ENCODE measurements at regions not wholly inside any gene's neighbourhood (a gene's known extent, or its start where the extent isn't known, plus 50 kb on each side); places are given as distances from the start of the nearest gene placed in this dataset.

DNA sequence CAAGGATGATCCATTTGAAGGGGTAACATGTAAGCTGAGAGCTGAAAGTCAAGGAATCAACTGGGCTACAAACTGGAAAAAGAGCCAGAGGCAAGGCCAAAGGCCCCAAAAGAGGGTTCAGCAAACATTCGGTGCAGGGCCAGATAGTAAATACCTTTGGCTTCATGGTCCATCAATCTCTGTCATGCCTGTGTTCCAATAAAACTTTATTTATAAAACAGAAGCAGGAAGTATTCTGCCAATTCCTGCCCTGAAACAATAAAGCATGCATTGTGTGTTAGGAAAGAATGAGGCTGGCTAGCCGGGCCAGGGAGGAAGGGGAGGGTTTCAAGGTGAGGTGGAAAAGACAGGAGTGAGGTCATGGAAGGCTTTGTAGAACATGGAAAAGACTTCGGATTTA lies 107.1 kb downstream of the LBH start:
- no peak for DNase-seq (ENCODE audit: low read depth in 4 of 4, low spot score in 2 of 4)

DNA sequence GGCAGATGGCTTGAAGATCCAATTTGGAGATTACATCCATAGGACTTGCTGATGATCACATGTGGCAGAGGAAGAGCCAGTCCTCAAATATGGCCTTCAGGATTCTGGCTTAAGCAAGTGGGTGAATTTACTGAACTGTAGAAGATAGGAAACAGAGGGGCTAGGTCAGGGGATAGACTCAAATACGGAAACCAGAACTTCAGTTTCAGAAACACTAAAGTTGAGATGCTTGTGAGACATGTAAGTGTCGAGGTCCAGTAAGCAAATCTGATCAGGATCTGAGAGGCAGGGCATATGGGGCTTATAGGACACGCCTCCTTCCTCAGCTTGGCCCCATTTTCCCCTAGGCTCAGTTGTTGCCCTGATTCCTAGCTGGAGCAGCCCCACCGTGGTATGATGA lies 107.7 kb downstream of the LBH start:
- DNase-seq (ENCODE audit: low read depth in 4 of 4, low spot score in 2 of 4) = no peak

- DNase-seq (ENCODE audit: low read depth in 4 of 4, low spot score in 2 of 4) = no peak
Measured at GRCh38 chr2:30341500-30342267, 105.4 kb upstream of the LCLAT1 start.

- DNase-seq (ENCODE audit: low read depth in 4 of 4, low spot score in 2 of 4) = peak in 1 of 4 donors; percentile 43
Measured at GRCh38 chr2:30346471-30347169, 100.4 kb upstream of the LCLAT1 start.

- DNase-seq (ENCODE audit: low read depth in 4 of 4, low spot score in 2 of 4) = no peak
Measured at GRCh38 chr2:30348825-30349224, 98.2 kb upstream of the LCLAT1 start.

- no peak for DNase-seq (ENCODE audit: low read depth in 4 of 4, low spot score in 2 of 4)
Measured at GRCh38 chr2:30349691-30350090, 97.4 kb upstream of the LCLAT1 start.

DNA sequence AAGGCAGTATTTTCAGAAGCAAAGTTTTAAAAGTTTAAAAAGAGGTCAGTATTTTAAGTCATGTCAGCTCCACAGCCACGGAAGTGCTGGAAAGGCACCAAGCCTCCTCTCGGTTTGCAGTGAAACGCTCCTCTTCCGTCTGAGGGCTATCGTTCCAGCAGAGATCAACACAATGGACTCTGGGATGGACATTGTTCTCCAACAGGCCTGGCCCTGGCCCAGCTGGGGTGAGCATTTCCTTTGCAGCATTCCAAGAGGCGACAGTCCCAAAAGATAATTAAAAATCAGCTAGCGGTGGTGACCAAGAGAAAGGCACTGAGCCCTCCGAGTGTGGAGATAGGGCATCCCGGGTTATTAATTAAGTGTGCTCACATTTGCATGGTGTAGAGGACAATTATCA lies 95.9 kb upstream of the LCLAT1 start:
- DNase-seq (ENCODE audit: low read depth in 4 of 4, low spot score in 2 of 4) = no peak

- no peak for DNase-seq (ENCODE audit: low read depth in 4 of 4, low spot score in 2 of 4)
Measured at GRCh38 chr2:30351949-30352348, 95.1 kb upstream of the LCLAT1 start.

GRCh38 chr2:30354150-30354549 lies 92.9 kb upstream of the LCLAT1 start:
- no peak for DNase-seq (ENCODE audit: low read depth in 4 of 4, low spot score in 2 of 4)

DNA sequence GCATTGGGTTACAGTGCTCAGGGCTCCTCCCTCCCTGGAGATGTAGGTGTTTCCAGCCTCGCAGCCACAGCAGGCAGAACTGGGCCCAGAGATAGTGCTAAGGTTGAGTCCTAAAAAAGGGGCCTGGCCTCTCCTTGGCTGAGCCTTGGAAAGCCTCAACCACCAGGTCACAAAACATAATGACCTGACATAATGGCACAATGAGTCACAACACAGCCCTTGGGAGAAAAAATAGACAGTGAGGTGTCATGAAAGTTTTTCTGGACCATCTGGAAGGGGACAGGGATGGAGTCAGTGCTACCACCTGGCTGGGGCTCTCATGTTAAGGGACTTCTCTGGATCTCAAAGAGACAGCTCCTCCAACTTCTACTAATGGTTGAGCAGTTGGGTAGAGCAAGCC lies 92.4 kb upstream of the LCLAT1 start:
- no peak for DNase-seq (ENCODE audit: low read depth in 4 of 4, low spot score in 2 of 4)

DNA sequence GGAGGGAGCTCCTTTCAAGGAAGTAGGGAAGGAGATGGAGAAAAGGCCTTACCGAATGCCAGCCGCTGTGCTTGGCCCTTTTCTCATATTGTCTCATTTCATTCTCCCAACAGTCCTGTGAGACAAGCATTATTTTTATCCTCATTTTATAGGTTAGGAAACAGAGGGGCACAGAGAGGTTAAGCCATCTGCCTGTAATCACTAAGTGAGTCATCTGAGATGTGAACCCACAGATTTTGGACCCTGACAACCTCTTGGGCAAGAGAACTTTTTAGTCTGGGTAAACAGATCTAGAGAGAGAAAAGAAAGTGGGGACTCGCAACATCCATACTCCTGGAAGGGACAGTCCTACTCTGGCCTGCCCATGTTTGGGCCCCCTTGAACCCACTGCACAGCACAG lies 91.7 kb upstream of the LCLAT1 start:
- DNase-seq (ENCODE audit: low read depth in 4 of 4, low spot score in 2 of 4) = no peak

GRCh38 chr2:30356071-30356470 lies 91.0 kb upstream of the LCLAT1 start:
- no peak for DNase-seq (ENCODE audit: low read depth in 4 of 4, low spot score in 2 of 4)

DNA sequence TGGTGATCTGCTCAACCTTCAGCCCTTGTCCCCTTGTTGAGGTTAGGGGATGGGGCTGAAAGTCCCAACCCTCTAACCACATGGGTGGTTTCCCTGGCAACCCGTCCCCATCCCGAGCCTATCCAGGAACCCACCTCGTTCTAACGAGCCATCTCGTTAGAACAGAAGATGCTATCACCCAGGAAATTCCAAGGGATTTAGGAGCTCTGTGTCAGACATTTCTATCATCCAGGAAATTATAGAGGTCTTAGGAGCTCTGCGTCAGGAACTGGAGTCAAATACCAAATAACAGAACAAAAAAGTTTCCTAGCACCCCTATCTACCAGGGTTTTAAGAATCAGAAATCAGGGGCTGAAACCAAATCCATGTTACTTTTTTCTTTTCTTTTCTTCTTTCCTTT lies 90.3 kb upstream of the LCLAT1 start:
- no peak for DNase-seq (ENCODE audit: low read depth in 4 of 4, low spot score in 2 of 4)

DNA sequence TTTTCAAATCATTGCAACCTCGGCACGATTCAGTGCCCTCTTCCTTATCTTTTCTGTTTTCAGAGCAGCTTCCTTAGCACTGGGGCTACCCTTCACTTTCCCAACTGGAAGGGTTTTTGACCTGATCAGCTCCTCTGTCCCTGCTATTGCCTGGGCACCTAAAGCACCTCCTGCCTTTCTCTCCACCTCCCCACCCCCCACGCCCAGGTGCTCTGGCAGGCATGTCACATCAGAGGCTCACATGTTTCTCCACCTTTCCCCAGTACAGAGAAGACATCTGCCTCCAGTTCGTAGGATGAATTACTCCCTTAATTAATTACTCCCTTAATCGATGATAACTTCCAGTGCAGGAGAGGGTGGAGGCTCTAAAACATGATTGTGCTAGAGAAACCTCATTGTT lies 88.7 kb upstream of the LCLAT1 start:
- no peak for DNase-seq (ENCODE audit: low read depth in 4 of 4, low spot score in 2 of 4)

DNA sequence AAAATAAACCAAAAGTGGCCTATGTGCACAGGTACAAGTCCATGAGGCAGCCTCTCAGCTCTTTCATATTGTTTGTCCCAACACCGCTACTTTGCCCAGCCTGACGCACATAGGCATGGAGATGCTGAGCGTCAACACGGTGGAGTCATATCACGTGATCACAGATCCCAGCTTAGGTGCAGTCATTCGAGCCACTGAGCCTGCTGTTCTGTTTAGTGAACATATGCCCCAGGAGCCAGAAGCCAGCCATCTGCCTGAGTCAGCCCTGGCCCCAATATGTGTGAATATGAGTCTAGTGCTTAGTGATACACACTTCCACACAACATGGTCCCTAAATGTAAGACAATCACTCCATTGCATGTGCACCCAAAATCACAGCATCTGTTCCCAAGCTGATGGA lies 88.2 kb upstream of the LCLAT1 start:
- DNase-seq (ENCODE audit: low read depth in 4 of 4, low spot score in 2 of 4) = no peak

DNA sequence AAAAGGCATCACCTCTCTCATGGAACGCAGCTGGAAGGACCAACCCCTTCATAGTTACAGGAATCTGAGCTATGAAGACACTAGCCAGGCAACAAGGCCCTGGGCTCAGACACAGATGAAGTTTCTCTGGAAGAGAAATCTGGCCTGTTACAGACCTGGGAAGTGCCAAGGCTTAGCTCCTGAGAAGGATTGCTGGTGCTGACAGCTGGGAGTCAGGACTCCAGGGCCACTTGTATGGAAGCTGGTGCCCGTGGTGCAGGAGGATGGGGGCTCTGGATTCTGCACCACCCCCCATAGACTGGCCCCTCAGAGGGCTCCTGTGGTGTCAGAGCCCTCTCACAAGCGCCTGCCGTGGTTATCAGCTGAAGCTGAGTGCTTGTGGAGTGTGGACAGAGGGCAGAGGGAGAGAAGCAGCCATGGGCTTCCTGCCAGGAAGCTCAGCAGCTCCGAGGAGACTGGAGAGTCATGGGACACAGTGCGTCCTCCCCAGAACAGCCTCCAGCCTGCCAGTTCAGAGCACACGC lies 87.3 kb upstream of the LCLAT1 start:
- DNase-seq (ENCODE audit: low read depth in 4 of 4, low spot score in 2 of 4) = no peak

DNA sequence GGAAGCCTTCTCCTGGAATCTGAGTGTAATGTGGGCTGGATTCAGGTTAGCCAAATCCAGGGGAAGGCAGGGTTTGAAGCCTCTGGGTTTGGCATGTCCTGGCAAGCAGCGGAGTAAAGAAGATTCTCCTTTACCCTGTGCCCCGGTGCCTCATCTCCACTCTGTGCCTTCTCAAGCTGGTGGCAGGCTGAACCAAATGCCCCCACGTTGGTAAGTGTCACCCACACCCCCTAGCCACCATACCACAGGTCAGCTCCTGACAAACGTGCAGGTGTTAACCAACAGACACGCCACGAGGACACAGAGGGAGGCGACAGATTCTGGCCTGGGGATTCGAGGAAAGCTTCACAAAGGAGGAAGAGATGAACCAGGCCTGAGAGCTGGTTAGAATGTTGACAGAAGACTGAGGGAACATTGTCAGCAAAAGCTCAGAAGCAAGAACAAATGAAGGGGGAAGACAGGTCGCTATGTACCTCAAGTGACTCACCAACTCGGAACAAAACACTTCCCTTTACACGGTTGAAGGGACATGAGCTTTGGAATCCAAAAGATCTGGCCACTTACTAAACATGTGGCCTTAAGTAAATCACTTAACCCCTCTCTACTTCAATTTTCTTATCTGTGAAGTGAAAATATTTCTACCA lies 85.2 kb upstream of the LCLAT1 start:
- DNase-seq (ENCODE audit: low read depth in 4 of 4, low spot score in 2 of 4) = no peak

- no peak for DNase-seq (ENCODE audit: low read depth in 4 of 4, low spot score in 2 of 4)
Measured at GRCh38 chr2:30362468-30363081, 84.5 kb upstream of the LCLAT1 start.

DNA sequence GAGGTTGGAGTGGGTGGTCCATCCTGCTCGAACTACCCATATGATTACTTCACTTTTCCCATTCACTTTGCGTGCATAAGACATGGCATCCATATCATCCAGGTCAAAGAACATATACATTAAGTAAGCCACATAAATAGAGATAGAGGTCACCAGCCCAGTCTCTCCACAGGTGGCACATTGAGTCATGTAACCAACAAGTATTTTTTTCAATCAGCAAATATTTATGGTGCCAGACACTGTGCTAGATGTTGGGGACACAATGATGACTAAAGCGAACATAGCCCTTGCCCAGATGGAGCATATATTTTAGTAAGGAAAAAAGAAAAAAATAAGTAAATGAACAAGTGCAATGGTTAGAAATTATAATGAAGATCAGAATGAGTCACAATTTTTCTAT lies 83.6 kb upstream of the LCLAT1 start:
- no peak for DNase-seq (ENCODE audit: low read depth in 4 of 4, low spot score in 2 of 4)

GRCh38 chr2:30365201-30365600 lies 81.8 kb upstream of the LCLAT1 start:
- DNase-seq (ENCODE audit: low read depth in 4 of 4, low spot score in 2 of 4) = no peak

GRCh38 chr2:30366199-30366691 lies 80.8 kb upstream of the LCLAT1 start:
- no peak for DNase-seq (ENCODE audit: low read depth in 4 of 4, low spot score in 2 of 4)
